ENCODE measurements at regions not wholly inside any gene's neighbourhood (a gene's known extent, or its start where the extent isn't known, plus 50 kb on each side); places are given as distances from the start of the nearest gene placed in this dataset.

GRCh38 chr12:45549337-45549902, 180.1 kb upstream of the ARID2 start:
- DNase-seq (ENCODE audit: low read depth): no peak

- DNase-seq (ENCODE audit: low read depth): no peak
Observed at GRCh38 chr12:45553204-45553603, 176.3 kb upstream of the ARID2 start.

GRCh38 chr12:45557016-45557415, 172.5 kb upstream of the ARID2 start:
- DNase-seq (ENCODE audit: low read depth): no peak

GRCh38 chr12:45558353-45558752, 171.2 kb upstream of the ARID2 start:
- DNase-seq (ENCODE audit: low read depth): no peak

- no peak for DNase-seq (ENCODE audit: low read depth)
Observed at GRCh38 chr12:45559537-45559936, 170.0 kb upstream of the ARID2 start.

GRCh38 chr12:45560689-45561088, 168.8 kb upstream of the ARID2 start:
- no peak for DNase-seq (ENCODE audit: low read depth)

- no peak for DNase-seq (ENCODE audit: low read depth)
Observed at GRCh38 chr12:45561488-45561887, 168.0 kb upstream of the ARID2 start.

- no peak for DNase-seq (ENCODE audit: low read depth)
Observed at GRCh38 chr12:45565590-45565989, 163.9 kb upstream of the ARID2 start.

- DNase-seq (ENCODE audit: low read depth): no peak
Observed at GRCh38 chr12:45566257-45566656, 163.2 kb upstream of the ARID2 start.

- DNase-seq (ENCODE audit: low read depth): no peak
Observed at GRCh38 chr12:45568808-45569207, 160.7 kb upstream of the ARID2 start.

- no peak for DNase-seq (ENCODE audit: low read depth)
Observed at GRCh38 chr12:45570501-45570900, 159.0 kb upstream of the ARID2 start.

GRCh38 chr12:45572114-45572513, 157.4 kb upstream of the ARID2 start:
- no peak for DNase-seq (ENCODE audit: low read depth)

- DNase-seq (ENCODE audit: low read depth): no peak
Observed at GRCh38 chr12:45575417-45575816, 154.1 kb upstream of the ARID2 start.

GRCh38 chr12:45575823-45576475, 153.6 kb upstream of the ARID2 start:
- no peak for DNase-seq (ENCODE audit: low read depth)

- DNase-seq (ENCODE audit: low read depth): no peak
Observed at GRCh38 chr12:45577844-45578399, 151.6 kb upstream of the ARID2 start.

- no peak for DNase-seq (ENCODE audit: low read depth)
Observed at GRCh38 chr12:45580356-45580969, 149.0 kb upstream of the ARID2 start.

GRCh38 chr12:45581112-45581511, 148.4 kb upstream of the ARID2 start:
- no peak for DNase-seq (ENCODE audit: low read depth)

- no peak for DNase-seq (ENCODE audit: low read depth)
Observed at GRCh38 chr12:45582536-45582935, 147.0 kb upstream of the ARID2 start.

- DNase-seq (ENCODE audit: low read depth): no peak
Observed at GRCh38 chr12:45582986-45583659, 146.4 kb upstream of the ARID2 start.

GRCh38 chr12:45584336-45584735, 145.2 kb upstream of the ARID2 start:
- DNase-seq (ENCODE audit: low read depth): no peak

- DNase-seq (ENCODE audit: low read depth): no peak
Observed at GRCh38 chr12:45585522-45586230, 143.8 kb upstream of the ARID2 start.

- DNase-seq (ENCODE audit: low read depth): no peak
Observed at GRCh38 chr12:45586486-45586885, 143.0 kb upstream of the ARID2 start.

Measured in activated T-cell treated with anti-CD3 and anti-CD28 coated beads for 48 hours (primary cell).